DND-41 (cell line): ENCODE measurements at regions not wholly inside any gene's neighbourhood (a gene's known extent, or its start where the extent isn't known, plus 50 kb on each side); places are given as distances from the start of the nearest gene placed in this dataset.

Experiments
- CTCF ChIP-seq: IDR thresholded peaks from 2 replicates; pipeline ENCODE4 v1.5.1; 2012; ENCODE audit warnings: borderline replicate concordance, low read length, moderate library complexity, mild to moderate bottlenecking; ENCODE audit not compliant: poor library complexity, severe bottlenecking; ENCODE audit errors: extremely low read depth
- EZH2 ChIP-seq: IDR thresholded peaks from 3 replicates; pipeline ENCODE4 v1.6.1; 2012; ENCODE audit warnings: borderline replicate concordance, low read depth, mild to moderate bottlenecking, moderate library complexity, low read length, inconsistent platforms; ENCODE audit not compliant: severe bottlenecking

- TF ChIP-seq CTCF (no peak), EZH2 (no peak)
These were observed 268.2 kb downstream of the SH3GL2 start for GRCh38 chr9:17846948-17847655.
